ENCODE measurements at regions not wholly inside any gene's neighbourhood (a gene's known extent, or its start where the extent isn't known, plus 50 kb on each side); places are given as distances from the start of the nearest gene placed in this dataset.

DNA sequence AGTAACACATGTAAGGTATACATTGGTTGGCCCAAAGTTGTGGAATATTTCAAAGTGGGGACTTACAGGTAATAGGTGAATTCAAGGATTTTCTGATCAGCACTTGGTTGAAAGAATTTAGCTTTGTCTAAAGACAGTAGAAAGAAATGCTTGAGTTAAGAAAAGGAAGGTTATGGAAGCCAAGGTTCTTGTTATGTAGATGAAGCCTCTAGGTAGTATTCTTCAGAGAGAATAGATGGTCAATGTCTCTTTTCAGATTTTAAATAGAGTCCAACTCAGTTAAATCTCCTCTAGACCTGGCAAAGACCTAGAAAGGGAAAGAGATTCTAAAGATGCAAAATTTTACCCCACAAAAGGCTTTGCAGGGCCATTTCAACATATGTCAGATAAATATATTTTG is 157.4 kb downstream of the ANKRD30B start:
- TF ChIP-seq, protein P1, sequence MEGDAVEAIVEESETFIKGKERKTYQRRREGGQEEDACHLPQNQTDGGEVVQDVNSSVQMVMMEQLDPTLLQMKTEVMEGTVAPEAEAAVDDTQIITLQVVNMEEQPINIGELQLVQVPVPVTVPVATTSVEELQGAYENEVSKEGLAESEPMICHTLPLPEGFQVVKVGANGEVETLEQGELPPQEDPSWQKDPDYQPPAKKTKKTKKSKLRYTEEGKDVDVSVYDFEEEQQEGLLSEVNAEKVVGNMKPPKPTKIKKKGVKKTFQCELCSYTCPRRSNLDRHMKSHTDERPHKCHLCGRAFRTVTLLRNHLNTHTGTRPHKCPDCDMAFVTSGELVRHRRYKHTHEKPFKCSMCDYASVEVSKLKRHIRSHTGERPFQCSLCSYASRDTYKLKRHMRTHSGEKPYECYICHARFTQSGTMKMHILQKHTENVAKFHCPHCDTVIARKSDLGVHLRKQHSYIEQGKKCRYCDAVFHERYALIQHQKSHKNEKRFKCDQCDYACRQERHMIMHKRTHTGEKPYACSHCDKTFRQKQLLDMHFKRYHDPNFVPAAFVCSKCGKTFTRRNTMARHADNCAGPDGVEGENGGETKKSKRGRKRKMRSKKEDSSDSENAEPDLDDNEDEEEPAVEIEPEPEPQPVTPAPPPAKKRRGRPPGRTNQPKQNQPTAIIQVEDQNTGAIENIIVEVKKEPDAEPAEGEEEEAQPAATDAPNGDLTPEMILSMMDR (IDR thresholded peaks at IDR 0.05; ENCODE audit: unreplicated experiment): no peak
- no peak overlapping the region for H3K4me3 Mint-ChIP-seq (ENCODE audit: unreplicated experiment)
- peaks cover 45% of the 10 kb centered on the region for H3K36me3 Mint-ChIP-seq (ENCODE audit: low read depth, unreplicated experiment)
- peaks cover 13% of the 10 kb centered on the region for H3K4me1 Mint-ChIP-seq (ENCODE audit: unreplicated experiment)
- no peak overlapping the region for H3K27ac Mint-ChIP-seq (ENCODE audit: unreplicated experiment)
- peaks cover 33% of the 10 kb centered on the region for H3K9me3 Mint-ChIP-seq (ENCODE audit: unreplicated experiment)
- no peak for DNase-seq (ENCODE audit: low spot score)
- peaks cover 5% of the 10 kb centered on the region for H3K27me3 Mint-ChIP-seq (ENCODE audit: unreplicated experiment)

- Mint-ChIP-seq H3K27ac (ENCODE audit: unreplicated experiment) (no peak overlapping the region), H3K9me3 (ENCODE audit: unreplicated experiment) (peaks cover 33% of the 10 kb centered on the region), H3K4me1 (ENCODE audit: unreplicated experiment) (peaks cover 13% of the 10 kb centered on the region), H3K36me3 (ENCODE audit: low read depth, unreplicated experiment) (peaks cover 45% of the 10 kb centered on the region), H3K27me3 (ENCODE audit: unreplicated experiment) (peaks cover 5% of the 10 kb centered on the region), H3K4me3 (ENCODE audit: unreplicated experiment) (no peak overlapping the region)
- TF ChIP-seq, protein P1 (IDR thresholded peaks at IDR 0.05; ENCODE audit: unreplicated experiment): no peak
- no peak for DNase-seq (ENCODE audit: low spot score)
Observed at GRCh38 chr18:14905979-14906378, 158.0 kb downstream of the ANKRD30B start.

DNA sequence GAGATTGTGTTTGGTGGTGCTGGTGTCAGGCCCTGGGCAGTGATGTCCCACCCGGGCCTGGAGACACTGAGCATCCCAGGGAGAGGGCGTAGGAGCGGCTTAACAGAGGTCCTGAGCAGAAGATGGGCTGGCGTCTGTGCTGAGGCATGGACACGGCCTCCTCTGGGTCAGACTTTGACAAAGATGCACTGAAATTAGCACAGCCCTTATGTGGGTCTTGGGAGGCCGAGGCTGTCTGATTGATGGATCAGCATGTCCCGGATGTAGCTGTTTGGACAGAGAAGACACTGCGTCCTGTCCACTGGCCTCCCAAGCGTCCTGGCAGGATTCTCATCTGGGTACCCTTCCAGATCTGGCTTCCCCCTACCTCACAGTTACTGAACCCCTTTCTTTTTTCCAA is 159.4 kb downstream of the ANKRD30B start:
- no peak overlapping the region for H3K4me3 Mint-ChIP-seq (ENCODE audit: unreplicated experiment)
- H3K27ac Mint-ChIP-seq (ENCODE audit: unreplicated experiment): no peak overlapping the region
- H3K36me3 Mint-ChIP-seq (ENCODE audit: low read depth, unreplicated experiment): peaks cover 43% of the 10 kb centered on the region
- H3K4me1 Mint-ChIP-seq (ENCODE audit: unreplicated experiment): peaks cover 13% of the 10 kb centered on the region
- DNase-seq (ENCODE audit: low spot score): no peak
- peaks cover 5% of the 10 kb centered on the region for H3K27me3 Mint-ChIP-seq (ENCODE audit: unreplicated experiment)
- TF ChIP-seq, protein P1 (IDR thresholded peaks at IDR 0.05; ENCODE audit: unreplicated experiment): no peak
- peaks cover 33% of the 10 kb centered on the region for H3K9me3 Mint-ChIP-seq (ENCODE audit: unreplicated experiment)

GRCh38 chr18:14908541-14908940 is 160.6 kb downstream of the ANKRD30B start:
- Mint-ChIP-seq H3K4me1 (ENCODE audit: unreplicated experiment) (peaks cover 7% of the 10 kb centered on the region), H3K27ac (ENCODE audit: unreplicated experiment) (no peak overlapping the region), H3K27me3 (ENCODE audit: unreplicated experiment) (peaks cover 5% of the 10 kb centered on the region), H3K9me3 (ENCODE audit: unreplicated experiment) (peaks cover 25% of the 10 kb centered on the region), H3K4me3 (ENCODE audit: unreplicated experiment) (no peak overlapping the region), H3K36me3 (ENCODE audit: low read depth, unreplicated experiment) (peaks cover 33% of the 10 kb centered on the region)
- TF ChIP-seq, protein P1 (IDR thresholded peaks at IDR 0.05; ENCODE audit: unreplicated experiment): no peak
- DNase-seq (ENCODE audit: low spot score): no peak

GRCh38 chr18:14912967-14913366 is 165.0 kb downstream of the ANKRD30B start:
- TF ChIP-seq, protein P1 (IDR thresholded peaks at IDR 0.05; ENCODE audit: unreplicated experiment): no peak
- peaks cover 4% of the 10 kb centered on the region for H3K9me3 Mint-ChIP-seq (ENCODE audit: unreplicated experiment)
- no peak overlapping the region for H3K4me3 Mint-ChIP-seq (ENCODE audit: unreplicated experiment)
- H3K27me3 Mint-ChIP-seq (ENCODE audit: unreplicated experiment): peaks cover 12% of the 10 kb centered on the region
- DNase-seq (ENCODE audit: low spot score): no peak
- H3K27ac Mint-ChIP-seq (ENCODE audit: unreplicated experiment): no peak overlapping the region
- peaks cover 4% of the 10 kb centered on the region for H3K4me1 Mint-ChIP-seq (ENCODE audit: unreplicated experiment)
- H3K36me3 Mint-ChIP-seq (ENCODE audit: low read depth, unreplicated experiment): peaks cover 22% of the 10 kb centered on the region

Data from endothelial cell (in vitro differentiated cells).